Ovary (tissue), 3 donors: ENCODE measurements at regions not wholly inside any gene's neighbourhood (a gene's known extent, or its start where the extent isn't known, plus 50 kb on each side); places are given as distances from the start of the nearest gene placed in this dataset.

Experiments
- EP300 ChIP-seq: sonication (generic); formaldehyde crosslinking; IDR thresholded peaks from one replicate; pipeline ENCODE4 v1.6.1; 2017; ENCODE audit warnings: antibody characterized with exemption
- POLR2A ChIP-seq: fragments of 450-650 bp; IDR thresholded peaks from one replicate; pipeline ENCODE4 v1.6.1; 2017; ENCODE audit warnings: antibody characterized with exemption, mild to moderate bottlenecking, moderate library complexity
- TF ChIP-seq, protein P1 (sequence below), 3 donors: fragments of 450-650 bp in 2 of 3; fragments of 200-600 bp in 1 of 3; IDR thresholded peaks; one replicate each; pipeline versions ENCODE4 v1.5.1 to v1.8.0; 2016 to 2022; ENCODE audit warnings: antibody characterized with exemption in 3 of 3, mild to moderate bottlenecking in 1 of 3
- donor health status: DM: no; HTN: no; CAD: no.

DNA sequence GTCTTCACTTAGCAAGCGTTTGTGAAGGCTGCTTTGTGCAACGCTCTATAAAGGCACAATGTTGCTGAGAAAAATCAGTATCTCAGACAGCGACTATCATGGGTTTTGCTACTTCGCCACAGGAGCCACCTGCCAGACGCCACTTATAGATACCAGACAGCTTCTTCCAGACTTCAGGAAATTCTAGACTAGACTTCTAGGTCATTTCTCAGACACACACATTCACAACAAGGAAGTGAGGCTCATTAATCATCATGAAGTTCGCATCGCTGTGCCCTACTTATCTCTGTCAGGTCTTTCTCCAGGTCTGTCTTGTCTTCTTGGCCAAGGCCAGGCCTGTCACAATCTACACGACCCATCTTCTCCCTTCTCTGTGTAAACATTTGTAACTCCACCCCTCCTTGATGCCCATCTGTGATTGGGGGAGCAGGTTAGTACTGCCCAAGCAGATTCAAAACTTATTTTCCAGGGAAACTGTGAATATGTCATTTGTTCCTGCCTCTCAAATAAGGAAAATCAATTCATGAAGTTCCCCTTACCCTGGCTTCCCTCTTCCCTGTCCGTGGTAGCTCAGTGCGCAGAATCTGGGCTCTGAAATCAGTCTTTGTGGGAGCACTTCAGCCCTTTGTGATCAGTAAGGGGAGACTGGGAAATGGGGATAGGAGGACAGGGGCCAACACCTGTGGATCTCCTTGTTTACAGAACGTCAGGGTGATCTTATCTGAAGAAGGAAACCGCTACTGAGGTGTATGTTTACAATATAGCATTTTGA is 115.5 kb downstream of the TNFAIP3 start:
- TF ChIP-seq, protein P1, sequence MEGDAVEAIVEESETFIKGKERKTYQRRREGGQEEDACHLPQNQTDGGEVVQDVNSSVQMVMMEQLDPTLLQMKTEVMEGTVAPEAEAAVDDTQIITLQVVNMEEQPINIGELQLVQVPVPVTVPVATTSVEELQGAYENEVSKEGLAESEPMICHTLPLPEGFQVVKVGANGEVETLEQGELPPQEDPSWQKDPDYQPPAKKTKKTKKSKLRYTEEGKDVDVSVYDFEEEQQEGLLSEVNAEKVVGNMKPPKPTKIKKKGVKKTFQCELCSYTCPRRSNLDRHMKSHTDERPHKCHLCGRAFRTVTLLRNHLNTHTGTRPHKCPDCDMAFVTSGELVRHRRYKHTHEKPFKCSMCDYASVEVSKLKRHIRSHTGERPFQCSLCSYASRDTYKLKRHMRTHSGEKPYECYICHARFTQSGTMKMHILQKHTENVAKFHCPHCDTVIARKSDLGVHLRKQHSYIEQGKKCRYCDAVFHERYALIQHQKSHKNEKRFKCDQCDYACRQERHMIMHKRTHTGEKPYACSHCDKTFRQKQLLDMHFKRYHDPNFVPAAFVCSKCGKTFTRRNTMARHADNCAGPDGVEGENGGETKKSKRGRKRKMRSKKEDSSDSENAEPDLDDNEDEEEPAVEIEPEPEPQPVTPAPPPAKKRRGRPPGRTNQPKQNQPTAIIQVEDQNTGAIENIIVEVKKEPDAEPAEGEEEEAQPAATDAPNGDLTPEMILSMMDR (IDR thresholded peaks at IDR 0.05) = no peak
- TF ChIP-seq POLR2A (no peak), EP300 (no peak)
